Brain microvascular endothelial cell (primary cell): ENCODE measurements at regions not wholly inside any gene's neighbourhood (a gene's known extent, or its start where the extent isn't known, plus 50 kb on each side); places are given as distances from the start of the nearest gene placed in this dataset.

Experiments
- DNase-seq: peaks from one replicate; pipeline ENCODE4 v3.0.0-alpha.2; 2020
- H3K27ac ChIP-seq: fragments of 250-450 bp; sonication (Bioruptor Pico); 2 replicates; pipeline ENCODE4 v1.5.1; 2020; ENCODE audit warnings: mild to moderate bottlenecking, moderate library complexity
- H3K27me3 ChIP-seq: fragments of 250-450 bp; sonication (Bioruptor Pico); replicated peaks from 2 replicates; pipeline ENCODE4 v1.5.1; 2020; ENCODE audit warnings: mild to moderate bottlenecking
- H3K36me3 ChIP-seq: fragments of 250-450 bp; sonication (Bioruptor Pico); replicated peaks from 2 replicates; pipeline ENCODE4 v1.5.1; 2020; ENCODE audit warnings: mild to moderate bottlenecking
- H3K4me3 ChIP-seq: 2 replicates; pipeline ENCODE4 v1.5.1; 2011; ENCODE audit warnings: low read depth, mild to moderate bottlenecking, control low read depth, low read length, moderate library complexity
- CTCF ChIP-seq: IDR thresholded peaks from 2 replicates; pipeline ENCODE4 v1.5.1; 2011; ENCODE audit warnings: low read depth, mild to moderate bottlenecking, moderate library complexity, low read length, control low read depth, inconsistent platforms; ENCODE audit errors: missing control alignments
- in situ Hi-C: cut with HindIII; loops from 2 replicates; pipeline ENCODE4 v1.10.0; 2017; ENCODE audit warnings: low sequenced_read_pairs, low pct_ligation_motif_present

- no peak for TF ChIP-seq CTCF
- in situ Hi-C loops: no loop called here
- DNase-seq: no peak
- H3K4me3 ChIP-seq: no peak overlapping the region
- no peak overlapping the region for H3K27ac ChIP-seq
- H3K27me3 ChIP-seq: no peaks in the 10 kb centered on the region
- H3K36me3 ChIP-seq: no peaks in the 10 kb centered on the region
Measured at GRCh38 chr2:48122166-48122565, 192.3 kb upstream of the FOXN2 start.

GRCh38 chr2:48124592-48124991 lies 189.9 kb upstream of the FOXN2 start:
- no peak for DNase-seq
- Histone ChIP-seq H3K4me3 (no peak overlapping the region), H3K27ac (no peak overlapping the region), H3K27me3 (no peaks in the 10 kb centered on the region), H3K36me3 (no peaks in the 10 kb centered on the region)
- in situ Hi-C loops: no loop called here
- TF ChIP-seq CTCF: no peak

GRCh38 chr2:48126162-48126561 lies 188.3 kb upstream of the FOXN2 start:
- H3K36me3 ChIP-seq: no peaks in the 10 kb centered on the region
- in situ Hi-C loops: no loop called here
- peak; percentile 57 for DNase-seq
- no peak overlapping the region for H3K4me3 ChIP-seq
- H3K27me3 ChIP-seq: no peaks in the 10 kb centered on the region
- H3K27ac ChIP-seq: no peak overlapping the region
- TF ChIP-seq CTCF: no peak

- Histone ChIP-seq H3K36me3 (no peaks in the 10 kb centered on the region), H3K27ac (no peak overlapping the region), H3K4me3 (no peak overlapping the region), H3K27me3 (no peaks in the 10 kb centered on the region)
- in situ Hi-C loops: no loop called here
- no peak for DNase-seq
- no peak for TF ChIP-seq CTCF
Measured at GRCh38 chr2:48127612-48128191, 186.8 kb upstream of the FOXN2 start.

- no peaks in the 10 kb centered on the region for H3K27me3 ChIP-seq
- peak; percentile 27 for DNase-seq
- in situ Hi-C loops: no loop called here
- H3K4me3 ChIP-seq: no peak overlapping the region
- no peaks in the 10 kb centered on the region for H3K36me3 ChIP-seq
- peak overlapping the region; percentile 14 for H3K27ac ChIP-seq
- TF ChIP-seq CTCF: no peak
Measured at GRCh38 chr2:48129293-48129950, 185.1 kb upstream of the FOXN2 start.
